H1 (cell line): ENCODE measurements at regions not wholly inside any gene's neighbourhood (a gene's known extent, or its start where the extent isn't known, plus 50 kb on each side); places are given as distances from the start of the nearest gene placed in this dataset.

ENCODE experiments used
- CTCF ChIP-seq, 3 experiments: IDR thresholded peaks; 1 replicate in 2 of 3; 2 replicates in 1 of 3; pipeline versions ENCODE4 v1.5.1 to v1.6.1; 2011; ENCODE audit warnings: low read length in 3 of 3, mild to moderate bottlenecking in 3 of 3, inconsistent platforms in 2 of 3, low read depth in 1 of 3, moderate library complexity in 1 of 3; ENCODE audit not compliant: insufficient read depth in 1 of 3; ENCODE audit errors: control extremely low read depth in 1 of 3
- EP300 ChIP-seq, 2 experiments: IDR thresholded peaks; 1 replicate in 1 of 2; 2 replicates in 1 of 2; pipeline ENCODE4 v1.6.1; 2011 to 2012; ENCODE audit warnings: low read depth in 2 of 2, low read length in 2 of 2, mild to moderate bottlenecking in 2 of 2, borderline replicate concordance in 1 of 2, inconsistent platforms in 1 of 2, moderate library complexity in 1 of 2
- HDAC6 ChIP-seq: IDR thresholded peaks from one replicate; pipeline ENCODE4 v1.7.1; 2012; ENCODE audit warnings: low read depth, mild to moderate bottlenecking, inconsistent platforms, low read length, moderate library complexity
- JUN ChIP-seq: IDR thresholded peaks from 2 replicates; pipeline ENCODE4 v1.6.1; 2011; ENCODE audit warnings: low read depth, mild to moderate bottlenecking, improper control_type of control experiment, low read length
- NRF1 ChIP-seq: IDR thresholded peaks from 2 replicates; pipeline ENCODE4 v1.6.1; 2011; ENCODE audit warnings: mild to moderate bottlenecking, low read depth, low read length, improper control_type of control experiment
- POLR2A ChIP-seq, 2 experiments: IDR thresholded peaks; 1 replicate in 1 of 2; 2 replicates in 1 of 2; pipeline ENCODE4 v1.6.1; 2011; ENCODE audit warnings: low read depth in 2 of 2, low read length in 2 of 2, mild to moderate bottlenecking in 2 of 2; ENCODE audit errors: control extremely low read depth in 1 of 2
- POLR2AphosphoS5 ChIP-seq: IDR thresholded peaks from 2 replicates; pipeline ENCODE4 v1.6.1; 2011; ENCODE audit warnings: low read depth, low read length
- RNF2 ChIP-seq: fragments of 200-900, 300-1000 bp; sonication (generic); IDR thresholded peaks from 2 replicates; pipeline ENCODE4 v1.7.1; 2016; ENCODE audit warnings: borderline replicate concordance, low read depth, mild to moderate bottlenecking, antibody characterized with exemption, low read length; ENCODE audit not compliant: poor library complexity, severe bottlenecking; ENCODE audit errors: missing control alignments
- TAF7 ChIP-seq: optimal IDR thresholded peaks from 2 replicates; pipeline ENCODE3; 2011; ENCODE audit warnings: low read depth, mild to moderate bottlenecking, inconsistent platforms, low read length, moderate library complexity, borderline replicate concordance
- YY1 ChIP-seq: IDR thresholded peaks from 2 replicates; pipeline ENCODE4 v1.6.1; 2011; ENCODE audit warnings: low read depth, mild to moderate bottlenecking, low read length

GRCh38 chr12:88314706-88315105, 172.6 kb downstream of the TMTC3 start:
- TF ChIP-seq EP300 (IDR thresholded peaks at IDR 0.05; ENCODE audit: borderline replicate concordance in 1 of 2, low read depth in 2 of 2, low read length in 2 of 2) (no peak), CTCF (IDR thresholded peaks at IDR 0.05; ENCODE audit: control extremely low read depth in 1 of 3, insufficient read depth in 1 of 3, low read depth in 1 of 3, low read length in 3 of 3) (no peak), POLR2A (IDR thresholded peaks at IDR 0.05; ENCODE audit: control extremely low read depth in 1 of 2, low read depth in 2 of 2, low read length in 2 of 2) (no peak), HDAC6 (no peak), JUN (no peak), NRF1 (no peak), RNF2 (no peak), YY1 (no peak), TAF7 (no peak), POLR2AphosphoS5 (no peak)
